CD4-positive, alpha-beta T cell treated with Interleukin-4 for 4 hours (primary cell): ENCODE measurements at regions not wholly inside any gene's neighbourhood (a gene's known extent, or its start where the extent isn't known, plus 50 kb on each side); places are given as distances from the start of the nearest gene placed in this dataset.
"Not testable (repeated sequence)": the region's sequence is repeated elsewhere in the genome, so short reads cannot be mapped to it uniquely, and the experiment has no call there.

Experiments used
- DNase-seq: peaks from one replicate; pipeline ENCODE4 v3.0.0-alpha.2; 2020

GRCh38 chr3:160047876-160048275 lies 59.2 kb downstream of the IL12A start:
- no peak for DNase-seq

- no peak for DNase-seq
Observed at GRCh38 chr3:160049038-160049437, 60.4 kb downstream of the IL12A start.

- DNase-seq = no peak
Observed at GRCh38 chr3:160049565-160049964, 60.9 kb downstream of the IL12A start.

- DNase-seq = no peak
Observed at GRCh38 chr3:160049988-160050387, 61.4 kb downstream of the IL12A start.

- no peak for DNase-seq
Observed at GRCh38 chr3:160052385-160053047, 63.9 kb downstream of the IL12A start.

- DNase-seq = no peak
Observed at GRCh38 chr3:160053048-160053391, 64.4 kb downstream of the IL12A start.

GRCh38 chr3:160054862-160055261 lies 66.2 kb downstream of the IL12A start:
- not testable (repeated sequence) for DNase-seq

- DNase-seq = no peak
Observed at GRCh38 chr3:160055659-160056058, 67.0 kb downstream of the IL12A start.

GRCh38 chr3:160057331-160057730 lies 68.7 kb downstream of the IL12A start:
- no peak for DNase-seq

GRCh38 chr3:160060409-160061027 lies 71.9 kb downstream of the IL12A start:
- no peak for DNase-seq

- DNase-seq = no peak
Observed at GRCh38 chr3:160061525-160061924, 72.9 kb downstream of the IL12A start.

GRCh38 chr3:160065282-160065681 lies 76.6 kb downstream of the IL12A start:
- no peak for DNase-seq

- DNase-seq = no peak
Observed at GRCh38 chr3:160065786-160066185, 77.2 kb downstream of the IL12A start.

- DNase-seq = no peak
Observed at GRCh38 chr3:160069986-160070385, 81.4 kb downstream of the IL12A start.

GRCh38 chr3:160076519-160076918 lies 87.9 kb downstream of the IL12A start:
- no peak for DNase-seq

GRCh38 chr3:160078533-160078932 lies 89.9 kb downstream of the IL12A start:
- no peak for DNase-seq

GRCh38 chr3:160081958-160082533 lies 93.4 kb downstream of the IL12A start:
- DNase-seq = no peak

- DNase-seq = no peak
Observed at GRCh38 chr3:160084998-160085397, 96.4 kb downstream of the IL12A start.

- DNase-seq = no peak
Observed at GRCh38 chr3:160088492-160089137, 100.0 kb downstream of the IL12A start.

- no peak for DNase-seq
Observed at GRCh38 chr3:160090653-160091052, 102.0 kb downstream of the IL12A start.

- DNase-seq = no peak
Observed at GRCh38 chr3:160091441-160091840, 102.8 kb downstream of the IL12A start.

GRCh38 chr3:160092760-160093159 lies 104.1 kb downstream of the IL12A start:
- no peak for DNase-seq

- no peak for DNase-seq
Observed at GRCh38 chr3:160094562-160094961, 105.9 kb downstream of the IL12A start.

GRCh38 chr3:160097478-160097877 lies 108.8 kb downstream of the IL12A start:
- DNase-seq = no peak
